HT-29 (cell line): ENCODE measurements at regions not wholly inside any gene's neighbourhood (a gene's known extent, or its start where the extent isn't known, plus 50 kb on each side); places are given as distances from the start of the nearest gene placed in this dataset.
A peak's percentile ranks its signal among the peaks of the same experiment; 100 is the strongest.

Source experiments
- DNase-seq: peaks from one replicate; pipeline ENCODE4 v3.0.0-alpha.2; 2015; ENCODE audit warnings: low spot score

GRCh38 chr6:95142661-95143335 is 434.5 kb upstream of the MANEA start:
- peak; percentile 14 for DNase-seq

GRCh38 chr6:95143408-95144180 is 433.7 kb upstream of the MANEA start:
- no peak for DNase-seq

DNA sequence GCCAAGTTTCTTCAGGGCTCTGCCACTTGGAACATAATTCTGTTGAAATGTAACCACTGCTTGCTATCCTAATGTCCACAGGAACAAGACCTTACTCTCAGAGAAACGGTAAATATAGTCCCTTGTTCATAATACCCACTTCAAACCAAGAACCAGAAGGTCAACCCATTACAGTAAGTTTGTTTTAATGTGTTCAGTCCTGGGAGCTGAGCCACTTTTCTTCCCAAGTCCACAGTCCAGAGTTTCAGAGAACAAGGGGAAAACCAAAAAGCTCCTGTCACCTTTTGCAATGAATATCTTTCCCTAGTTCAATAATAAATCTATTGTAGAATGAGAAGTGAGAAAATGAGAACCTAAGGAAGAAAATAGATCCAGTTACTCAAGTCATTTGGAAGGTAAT is 431.9 kb upstream of the MANEA start:
- no peak for DNase-seq

- DNase-seq: no peak
Measured at GRCh38 chr6:95159557-95159956, 417.8 kb upstream of the MANEA start.

DNA sequence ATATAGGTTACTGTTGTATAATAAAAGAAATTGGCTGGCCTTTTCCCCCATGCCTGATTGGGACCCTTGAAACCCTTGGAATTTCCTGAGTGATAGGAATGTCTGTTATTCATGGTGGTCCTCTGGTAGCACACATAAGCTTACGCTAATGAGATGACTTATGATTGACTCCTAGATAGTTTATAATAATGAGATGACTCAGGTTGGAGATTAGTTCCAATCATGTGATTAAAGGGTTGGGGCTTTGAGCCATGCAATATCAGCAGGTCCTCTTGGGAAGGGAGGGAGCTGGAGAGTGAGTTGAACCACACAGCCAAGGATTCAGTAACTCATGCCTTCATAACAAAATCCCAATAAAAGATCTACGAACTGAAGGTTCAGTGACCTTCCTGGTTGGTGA is 407.6 kb upstream of the MANEA start:
- no peak for DNase-seq

- DNase-seq: no peak
Measured at GRCh38 chr6:95175927-95176675, 401.2 kb upstream of the MANEA start.

DNA sequence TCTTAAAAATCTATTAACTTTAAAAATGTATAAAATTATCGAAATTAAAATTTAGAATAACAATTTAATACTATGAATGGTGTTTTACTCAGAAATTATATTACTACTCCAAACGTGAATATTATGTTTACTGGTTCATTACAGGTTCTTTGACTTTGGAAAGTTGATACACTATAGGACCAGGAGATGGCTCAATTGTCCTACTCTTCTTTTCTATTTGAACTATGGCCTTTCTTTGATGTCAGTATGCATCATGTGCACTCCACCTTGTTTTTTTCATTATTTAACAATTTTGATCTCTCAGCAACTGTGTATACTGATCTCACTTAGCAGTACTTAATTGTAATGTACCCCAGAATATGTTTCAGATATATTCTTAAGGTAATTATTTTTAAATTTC is 391.5 kb upstream of the MANEA start:
- DNase-seq: peak; percentile 9

DNA sequence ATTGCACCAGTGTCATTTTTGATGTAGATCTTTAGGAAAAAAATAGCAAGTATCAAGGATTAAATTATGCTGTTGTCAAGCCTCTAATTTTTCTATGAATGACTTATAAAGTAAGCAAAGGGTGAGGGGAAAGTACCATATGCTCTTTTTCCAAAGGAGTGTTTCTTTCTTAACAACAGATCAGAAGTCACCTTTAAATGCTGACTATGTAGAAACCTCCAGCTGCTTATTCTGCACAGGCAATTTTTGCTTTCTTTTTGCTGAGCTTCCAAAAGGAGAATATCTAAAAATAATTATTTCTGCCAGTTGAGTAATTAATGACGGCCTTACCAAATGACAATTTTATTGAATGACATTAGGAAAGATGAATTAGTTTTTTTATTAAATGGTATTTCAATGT is 390.6 kb upstream of the MANEA start:
- DNase-seq: no peak

- DNase-seq: no peak
Measured at GRCh38 chr6:95197590-95197989, 379.7 kb upstream of the MANEA start.

- DNase-seq: peak; percentile 66
Measured at GRCh38 chr6:95203153-95203754, 374.1 kb upstream of the MANEA start.

GRCh38 chr6:95204178-95204577 is 373.2 kb upstream of the MANEA start:
- no peak for DNase-seq

DNA sequence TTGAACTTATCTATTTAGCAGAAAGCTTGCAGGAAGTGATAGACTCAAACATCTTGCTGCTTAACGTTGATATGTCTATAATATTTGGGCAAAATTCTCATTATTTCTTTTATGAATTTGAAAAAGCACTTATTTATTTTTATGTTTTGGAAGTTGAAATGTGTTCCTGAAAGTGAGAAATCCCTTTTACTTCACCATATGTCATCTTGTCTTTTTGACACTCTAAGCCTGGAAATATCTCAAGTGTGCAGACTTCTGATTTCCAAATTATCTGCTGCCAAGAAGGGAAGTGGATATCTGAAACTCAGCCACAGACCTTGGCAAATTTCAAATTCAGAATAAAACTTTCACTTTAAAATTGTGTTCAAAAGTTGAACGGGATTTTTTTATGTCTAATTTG is 368.7 kb upstream of the MANEA start:
- no peak for DNase-seq

DNA sequence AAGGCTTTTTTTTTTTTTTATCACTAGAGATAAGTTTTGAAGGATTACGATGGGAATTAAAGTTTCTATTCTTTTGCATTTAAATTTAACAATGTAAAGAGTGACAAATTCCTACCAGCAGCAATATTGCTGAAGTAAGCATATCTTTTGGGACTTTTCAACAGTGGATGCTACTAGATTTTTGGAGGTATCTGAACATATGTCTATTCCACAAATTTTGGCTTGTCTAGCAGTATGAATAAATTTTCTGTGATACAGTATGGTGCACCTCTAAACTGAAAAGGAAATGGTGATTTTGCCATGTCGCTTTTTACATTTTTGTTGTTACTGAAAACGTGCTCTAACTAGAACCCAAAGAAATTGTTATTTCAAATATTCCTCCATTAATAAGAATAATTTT is 368.3 kb upstream of the MANEA start:
- DNase-seq: no peak

- no peak for DNase-seq
Measured at GRCh38 chr6:95216555-95216954, 360.8 kb upstream of the MANEA start.

DNA sequence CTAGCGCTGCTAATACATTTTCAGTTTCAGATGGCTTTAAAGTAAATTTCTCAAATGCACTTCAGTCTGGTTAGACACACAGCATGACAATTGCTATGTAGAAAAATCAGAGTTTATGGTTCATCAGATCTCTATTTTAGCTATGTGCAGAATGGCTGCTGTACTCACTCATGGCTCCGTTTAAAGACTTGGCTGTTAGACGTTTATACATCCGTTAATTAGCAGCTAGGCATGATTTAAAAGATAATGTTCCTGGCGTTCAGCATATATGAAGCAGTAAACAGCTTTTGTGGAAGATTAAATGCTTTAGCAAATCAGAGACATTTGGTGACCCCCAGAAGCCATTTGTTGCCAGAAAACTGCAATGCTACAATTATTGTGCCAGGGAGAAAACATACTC is 350.0 kb upstream of the MANEA start:
- DNase-seq: no peak

- DNase-seq: no peak
Measured at GRCh38 chr6:95228636-95229035, 348.7 kb upstream of the MANEA start.

DNA sequence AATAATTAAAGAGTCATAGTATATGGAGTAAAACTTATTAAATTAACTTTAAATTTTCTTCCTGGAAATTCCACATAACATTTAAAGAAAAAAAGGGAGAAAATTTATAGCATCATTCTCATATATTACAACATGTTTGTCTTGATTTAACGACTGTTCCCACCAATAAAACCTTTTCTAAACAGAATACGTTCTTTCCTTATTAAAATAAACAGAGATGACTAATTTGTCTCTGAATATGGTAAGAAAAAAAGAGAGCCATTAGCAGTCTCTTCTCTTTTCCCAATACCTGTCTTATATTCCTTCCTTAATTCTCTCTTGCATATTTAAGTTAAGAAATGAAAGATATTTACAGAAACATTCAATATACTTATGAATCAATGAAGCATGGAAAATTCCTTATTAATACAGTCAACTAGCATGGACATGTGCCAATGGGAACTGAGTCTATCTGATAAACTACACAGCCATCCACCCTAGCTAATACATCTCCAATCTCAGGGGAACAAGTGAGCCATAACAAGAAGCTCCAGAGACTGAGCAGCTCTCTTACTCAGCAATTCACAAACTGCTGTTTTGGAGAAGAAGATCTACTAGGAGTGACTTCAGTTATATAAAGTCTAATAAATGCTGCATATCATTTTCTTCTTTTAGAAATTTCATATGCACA is 347.1 kb upstream of the MANEA start:
- DNase-seq: no peak

DNA sequence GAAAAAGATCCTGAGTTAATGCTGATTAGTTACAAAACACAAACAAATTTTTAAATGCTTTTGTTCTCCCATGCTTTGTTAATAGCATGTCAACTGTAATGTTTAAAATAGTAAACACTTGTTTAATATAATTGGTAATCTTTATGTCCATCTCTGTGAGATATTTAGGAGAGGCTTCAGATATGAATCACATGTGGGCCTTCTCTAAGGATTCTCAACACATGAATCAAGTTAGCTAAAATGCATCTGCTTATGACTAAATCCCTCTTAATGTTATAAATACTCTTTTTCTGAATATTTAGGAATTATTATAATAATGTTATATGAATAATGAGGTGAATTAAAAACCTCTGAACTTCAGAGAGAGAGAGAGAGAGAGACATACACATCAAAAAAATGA is 345.9 kb upstream of the MANEA start:
- DNase-seq: no peak

DNA sequence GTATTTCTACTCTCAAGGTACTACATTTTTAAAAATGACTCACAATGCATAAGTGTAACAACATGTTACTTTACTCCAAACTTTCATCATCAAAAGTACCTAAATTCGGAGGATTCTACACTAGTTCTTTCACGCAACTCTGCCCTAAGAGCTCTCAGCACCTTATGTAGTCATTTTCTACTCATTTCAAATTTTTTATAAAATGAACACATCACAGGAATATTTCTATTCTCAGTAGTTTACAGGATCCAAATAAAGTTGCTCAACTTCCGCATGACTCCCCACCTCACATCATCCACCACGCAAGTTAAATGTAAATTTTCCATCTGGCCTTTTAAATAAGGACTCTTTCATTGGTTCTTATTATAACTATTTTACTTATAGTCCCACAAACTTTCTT is 344.9 kb upstream of the MANEA start:
- DNase-seq: no peak

- no peak for DNase-seq
Measured at GRCh38 chr6:95233879-95234278, 343.5 kb upstream of the MANEA start.

DNA sequence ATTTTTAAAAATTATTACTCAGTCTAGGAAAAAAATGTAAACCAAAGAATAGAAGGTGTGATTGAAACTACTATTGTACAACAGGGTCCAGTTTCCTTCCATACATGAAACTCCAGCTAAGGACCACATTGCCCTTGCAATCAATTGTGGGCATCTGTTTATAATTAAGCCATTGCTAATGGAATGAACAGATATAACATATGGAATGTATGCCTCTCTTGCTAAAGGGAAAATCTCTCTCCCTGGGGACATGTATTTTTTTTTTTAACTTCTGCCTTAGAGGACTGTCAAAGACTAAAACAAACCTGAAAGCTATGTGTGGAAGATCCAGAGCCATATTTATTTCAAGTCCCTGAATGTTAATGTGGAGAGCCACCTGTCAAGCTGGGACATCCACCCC is 336.8 kb upstream of the MANEA start:
- no peak for DNase-seq

- no peak for DNase-seq
Measured at GRCh38 chr6:95242560-95242959, 334.8 kb upstream of the MANEA start.
